ENCODE measurements at regions not wholly inside any gene's neighbourhood (a gene's known extent, or its start where the extent isn't known, plus 50 kb on each side); places are given as distances from the start of the nearest gene placed in this dataset.

GRCh38 chr13:103614761-103615160 lies 548.5 kb upstream of the SLC10A2 start:
- no peak for TF ChIP-seq CTCF (IDR thresholded peaks at IDR 0.05)
- no peak for TF ChIP-seq POLR2A (IDR thresholded peaks at IDR 0.05)

Measured in thyroid gland (tissue), 4 donors.